Endothelial cell of umbilical vein (primary cell): ENCODE measurements at regions not wholly inside any gene's neighbourhood (a gene's known extent, or its start where the extent isn't known, plus 50 kb on each side); places are given as distances from the start of the nearest gene placed in this dataset.

Experiments
- BruUV-seq: library from RNA; stranded (reverse); fragments of 400-500 nt; replicated peaks from 2 replicates; lab custom pipeline; 2021; lab: Mats Ljungman, UMichigan
- CTCF ChIA-PET: fragments of 300-600, 350-600 bp; sonication (Branson Sonifier 250); formaldehyde crosslinking; loops from one replicate; lab custom pipeline; 2021; ENCODE audit warnings: antibody characterized with exemption, inconsistent platforms; lab: Charles Lee
- POLR2A ChIA-PET: fragments of 300-600, 350-600 bp; sonication (Branson Sonifier 250); formaldehyde crosslinking; loops from one replicate; lab custom pipeline; 2021; ENCODE audit warnings: antibody characterized with exemption, inconsistent platforms; lab: Charles Lee
- DNase-seq: peaks from one replicate; pipeline ENCODE4 v3.0.0-alpha.2; 2011; ENCODE audit warnings: low read depth, low spot score
- FAIRE-seq: peaks from 2 replicates; lab custom pipeline; 2011; peaks lifted over from hg19 to GRCh38; lab: Jason Lieb, UNC
- H2AFZ ChIP-seq: 2 replicates; pipeline ENCODE4 v1.6.0; 2012; ENCODE audit warnings: low read depth, low read length, control low read depth, inconsistent platforms
- H3K27ac ChIP-seq: 2 replicates; pipeline ENCODE4 v1.5.1; 2011; ENCODE audit warnings: low read depth, mild to moderate bottlenecking, control low read depth, low read length, moderate library complexity; ENCODE audit not compliant: insufficient read depth
- H3K27me3 ChIP-seq, 2 experiments: 2 replicates each; pipeline versions ENCODE4 v1.6.0 to v1.6.1; 2011; ENCODE audit warnings: low read length in 2 of 2, mixed read lengths in 1 of 2; ENCODE audit not compliant: control insufficient read depth in 2 of 2, insufficient read depth in 2 of 2
- H3K36me3 ChIP-seq, 2 experiments: 2 replicates in 1 of 2; 3 replicates in 1 of 2; pipeline ENCODE4 v1.5.1; 2011; ENCODE audit warnings: low read length in 2 of 2, mild to moderate bottlenecking in 1 of 2, moderate library complexity in 1 of 2; ENCODE audit not compliant: control insufficient read depth in 2 of 2, insufficient read depth in 2 of 2; ENCODE audit errors: extremely low read depth in 1 of 2
- H3K4me1 ChIP-seq: 3 replicates; pipeline ENCODE4 v1.5.1; 2011; ENCODE audit warnings: mild to moderate bottlenecking, low read length; ENCODE audit not compliant: control insufficient read depth, insufficient read depth; ENCODE audit errors: extremely low read depth
- H3K4me2 ChIP-seq: 2 replicates; pipeline ENCODE4 v1.6.1; 2011; ENCODE audit warnings: low read length, control low read depth, mixed read lengths; ENCODE audit not compliant: insufficient read depth
- H3K4me3 ChIP-seq, 3 experiments: fragments of 200-600 bp in 1 of 3; sonication (generic), shearing (Covaris generic) in 1 of 3; replicated peaks in 1 of 3; 2 replicates each; pipeline ENCODE4 v1.5.1; 2011 to 2016; ENCODE audit warnings: control low read depth in 3 of 3, low read length in 3 of 3, mild to moderate bottlenecking in 2 of 3, inconsistent platforms in 1 of 3, low read depth in 1 of 3, moderate library complexity in 1 of 3; ENCODE audit not compliant: insufficient read depth in 1 of 3
- H3K79me2 ChIP-seq: 2 replicates; pipeline ENCODE4 v1.6.0; 2012; ENCODE audit warnings: low read length, inconsistent platforms; ENCODE audit not compliant: control insufficient read depth, insufficient read depth
- H3K9ac ChIP-seq: replicated peaks from 2 replicates; pipeline ENCODE3; 2011; ENCODE audit warnings: low read length, control low read depth; ENCODE audit not compliant: insufficient read depth; ENCODE audit errors: extremely low read depth
- H3K9me1 ChIP-seq: replicated peaks from 3 replicates; pipeline ENCODE4 v1.6.0; 2011; ENCODE audit warnings: mild to moderate bottlenecking, low read length; ENCODE audit not compliant: control insufficient read depth, insufficient read depth; ENCODE audit errors: extremely low read depth
- H3K9me3 ChIP-seq: replicated peaks from 2 replicates; pipeline ENCODE4 v1.5.1; 2012; ENCODE audit warnings: low read length, inconsistent platforms; ENCODE audit not compliant: control insufficient read depth, insufficient read depth
- H4K20me1 ChIP-seq: replicated peaks from 2 replicates; pipeline ENCODE3; 2011; ENCODE audit warnings: mild to moderate bottlenecking, low read length; ENCODE audit not compliant: control insufficient read depth, insufficient read depth; ENCODE audit errors: extremely low read depth
- CTCF ChIP-seq, 2 donors: IDR thresholded peaks; 1 replicate in 1 of 2; 2 replicates in 1 of 2; pipeline ENCODE4 v1.5.1; 2011; ENCODE audit warnings: low read length in 2 of 2, mild to moderate bottlenecking in 2 of 2, moderate library complexity in 2 of 2, control low read depth in 1 of 2, inconsistent platforms in 1 of 2, low read depth in 1 of 2; ENCODE audit not compliant: insufficient read depth in 1 of 2; ENCODE audit errors: extremely low read depth in 1 of 2
- EZH2 ChIP-seq: IDR thresholded peaks from 2 replicates; pipeline ENCODE4 v1.6.1; 2012; ENCODE audit warnings: borderline replicate concordance, low read depth, mild to moderate bottlenecking, moderate library complexity, low read length, inconsistent platforms; ENCODE audit not compliant: severe bottlenecking
- FOS ChIP-seq: IDR thresholded peaks from 2 replicates; pipeline ENCODE4 v1.6.1; 2011; ENCODE audit warnings: mild to moderate bottlenecking, low read length, moderate library complexity, borderline replicate concordance; ENCODE audit not compliant: insufficient read depth
- GATA2 ChIP-seq: IDR thresholded peaks from 2 replicates; pipeline ENCODE4 v1.7.0; 2011; ENCODE audit warnings: low read depth, mild to moderate bottlenecking, moderate library complexity, mixed read lengths, low read length; ENCODE audit not compliant: insufficient read length, insufficient read depth
- JUN ChIP-seq: IDR thresholded peaks from 2 replicates; pipeline ENCODE4 v1.6.1; 2011; ENCODE audit warnings: borderline replicate concordance, low read depth; ENCODE audit not compliant: insufficient read length, insufficient read depth
- MYC ChIP-seq: IDR thresholded peaks from one replicate; pipeline ENCODE4 v1.6.1; 2011; ENCODE audit warnings: mild to moderate bottlenecking, low read depth, low read length
- POLR2A ChIP-seq: IDR thresholded peaks from 2 replicates; pipeline ENCODE4 v1.6.1; 2012; ENCODE audit warnings: low read depth, mild to moderate bottlenecking, control low read depth, low read length
- POLR2AphosphoS5 ChIP-seq: IDR thresholded peaks from 2 replicates; pipeline ENCODE4 v1.6.1; 2012; ENCODE audit warnings: low read depth, mild to moderate bottlenecking, control low read depth, low read length, moderate library complexity; ENCODE audit not compliant: insufficient read depth
- dilution Hi-C: fragments of 300-500 bp; cut with MboI; formaldehyde crosslinking; loops from one replicate; pipeline ENCODE4 v1.15.0; 2019; ENCODE audit warnings: low sequenced_read_pairs; ENCODE audit not compliant: extremely low pct_ligation_motif_present
- intact Hi-C: fragments of 100-400 bp; cut with micrococcal nuclease; formaldehyde crosslinking; loops from one replicate; pipeline ENCODE4 v1.10.0; 2022
- TF ChIP-seq, protein P1 (sequence below): IDR thresholded peaks from 2 replicates; pipeline ENCODE4 v1.6.1; 2011; ENCODE audit not compliant: insufficient read depth, insufficient read length

DNA sequence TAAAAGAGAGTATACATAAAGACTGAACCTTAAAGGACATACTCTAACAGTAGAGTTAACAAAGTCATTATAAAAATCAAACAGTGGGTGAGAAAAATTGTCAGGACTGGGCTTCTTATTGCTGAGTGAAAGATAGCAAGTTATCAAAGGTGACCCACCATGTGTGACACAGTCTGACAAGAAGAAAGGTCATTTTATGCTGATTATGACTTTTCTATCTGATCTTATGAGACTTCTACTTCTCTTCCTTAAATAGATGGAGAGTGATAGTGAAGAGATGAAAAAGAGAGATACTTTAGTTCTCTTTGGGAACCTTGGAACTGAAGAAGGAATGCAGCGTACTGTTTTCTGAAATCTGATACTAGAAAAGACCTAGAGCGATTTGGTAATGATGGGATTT, 2157.1 kb downstream of the NCAM2 start:
- no TSS peak for BruUV-seq
- dilution Hi-C loops, result no loop called here
- no peaks in the 10 kb centered on the region for H3K79me2 ChIP-seq
- FAIRE-seq, result no peak
- DNase-seq, result no peak
- H3K27me3 ChIP-seq, result no peaks in the 10 kb centered on the region
- no peak overlapping the region for H3K27ac ChIP-seq
- ChIA-PET CTCF (no interaction called here), POLR2A (no interaction called here)
- no peak overlapping the region for H2AFZ ChIP-seq
- H3K4me2 ChIP-seq, result no peak overlapping the region
- no peaks in the 10 kb centered on the region for H3K4me1 ChIP-seq
- H3K9me1 ChIP-seq, result no peaks in the 10 kb centered on the region
- no peaks in the 10 kb centered on the region for H4K20me1 ChIP-seq
- TF ChIP-seq, protein P1, sequence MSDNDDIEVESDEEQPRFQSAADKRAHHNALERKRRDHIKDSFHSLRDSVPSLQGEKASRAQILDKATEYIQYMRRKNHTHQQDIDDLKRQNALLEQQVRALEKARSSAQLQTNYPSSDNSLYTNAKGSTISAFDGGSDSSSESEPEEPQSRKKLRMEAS, result no peak
- no peak for TF ChIP-seq FOS
- no peak for TF ChIP-seq CTCF (IDR thresholded peaks at IDR 0.05; ENCODE audit: extremely low read depth in 1 of 2, insufficient read depth in 1 of 2, low read depth in 1 of 2, low read length in 2 of 2)
- TF ChIP-seq MYC, result no peak
- TF ChIP-seq POLR2AphosphoS5, result no peak
- no peak for TF ChIP-seq EZH2
- no peak for TF ChIP-seq GATA2
- TF ChIP-seq POLR2A, result no peak
- TF ChIP-seq JUN, result no peak
- intact Hi-C loops, result no loop called here
- no peaks in the 10 kb centered on the region for H3K9me3 ChIP-seq
- no peak overlapping the region for H3K4me3 ChIP-seq
- H3K9ac ChIP-seq, result no peak overlapping the region
- no peaks in the 10 kb centered on the region for H3K36me3 ChIP-seq
